ENCODE measurements at regions not wholly inside any gene's neighbourhood (a gene's known extent, or its start where the extent isn't known, plus 50 kb on each side); places are given as distances from the start of the nearest gene placed in this dataset.

DNA sequence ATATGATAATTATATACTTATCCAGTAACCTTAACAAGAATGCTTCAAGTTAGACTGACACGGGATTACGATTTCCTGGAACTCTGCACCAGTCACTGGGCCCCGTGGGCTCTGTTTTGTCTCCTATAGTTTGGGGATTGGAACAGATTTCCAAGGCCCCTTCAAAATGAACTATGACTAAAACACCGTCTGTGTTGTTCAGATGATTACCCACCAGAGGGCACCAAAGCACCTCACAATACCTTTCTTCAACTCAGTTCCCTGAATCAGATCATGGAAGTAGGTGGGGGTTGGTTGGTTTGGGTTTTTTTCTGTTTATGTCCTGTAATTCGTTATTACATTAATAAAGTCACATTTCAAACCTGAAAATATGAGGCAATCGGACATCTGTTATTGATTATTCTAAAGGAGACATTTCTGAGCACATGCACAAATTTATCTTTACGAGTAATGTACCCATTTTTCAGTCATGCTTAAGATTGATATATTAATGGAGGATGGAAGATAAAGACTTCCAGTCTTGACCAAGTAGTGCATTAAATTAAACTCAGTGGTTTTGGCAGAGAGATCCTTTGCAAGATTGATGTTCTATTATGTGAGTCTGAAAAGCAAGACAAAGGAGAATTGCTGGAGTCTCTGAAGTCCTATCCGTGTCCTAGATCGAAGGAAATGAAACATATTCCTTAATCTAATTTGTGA is 112.0 kb upstream of the COL21A1 start:
- Histone ChIP-seq H4K91ac (ENCODE audit: insufficient read depth, low read depth, low read length) (no peak overlapping the region), H2BK20ac (ENCODE audit: low read depth, low read length) (no peak overlapping the region), H4K8ac (ENCODE audit: low read depth in 2 of 2, low read length in 2 of 2) (no peak overlapping the region), H3K9ac (ENCODE audit: low read depth, low read length) (no peak overlapping the region), H3K36me3 (ENCODE audit: control insufficient read depth, insufficient read depth, low read length) (no peaks in the 10 kb centered on the region), H3K9me3 (ENCODE audit: control insufficient read depth, insufficient read depth, low read length) (no peaks in the 10 kb centered on the region), H2AK9ac (replicated peaks; ENCODE audit: low read depth, low read length, poor library complexity) (no peak overlapping the region), H3K4me3 (ENCODE audit: insufficient read depth, low read depth, low read length) (no peak overlapping the region), H3K9me1 (ENCODE audit: insufficient read depth, low read length) (0 out of 2 replicates have a peak, but pooled peaks cover 2% of the 10 kb centered on the region), H3K4me2 (ENCODE audit: low read depth, low read length) (no peak overlapping the region), H4K5ac (ENCODE audit: low read depth, low read length) (no peak overlapping the region), H3K27me3 (ENCODE audit: control insufficient read depth, insufficient read depth, low read length) (no peaks in the 10 kb centered on the region), H2BK120ac (ENCODE audit: low read depth, low read length) (no peak overlapping the region), H3K27ac (ENCODE audit: insufficient read depth, low read length) (no peak overlapping the region), H3K4me1 (ENCODE audit: control insufficient read depth, insufficient read depth, low read length) (peaks cover 3% of the 10 kb centered on the region), H3K79me1 (ENCODE audit: low read depth in 1 of 2, low read length in 2 of 2) (no peaks in the 10 kb centered on the region), H4K20me1 (ENCODE audit: insufficient read depth, low read length) (no peaks in the 10 kb centered on the region), H2BK5ac (ENCODE audit: low read depth, low read length, poor library complexity, severe bottlenecking) (no peak overlapping the region), H3K18ac (ENCODE audit: low read depth, low read length) (no peak overlapping the region), H2AFZ (replicated peaks; ENCODE audit: low read length, poor library complexity) (no peak overlapping the region), H3K14ac (replicated peaks; ENCODE audit: low read depth, low read length) (no peak overlapping the region), H2BK15ac (ENCODE audit: low read depth, low read length) (no peak overlapping the region), H3K23ac (ENCODE audit: low read depth, low read length) (no peak overlapping the region), H3K4ac (ENCODE audit: low read depth, low read length) (no peak overlapping the region), H3K56ac (ENCODE audit: extremely low read depth, insufficient read depth, low read length) (no peak overlapping the region), H2AK5ac (ENCODE audit: low read depth, low read length) (no peak overlapping the region)
- BruUV-seq (replicated peaks) = no TSS peak
- in situ Hi-C loops (cut with MboI; ENCODE audit: low sequenced_read_pairs) (loop anchor here (10.0 to 25.0 kb wide), 2 partner anchors 215 to 503 kb away; no protein-coding TSS in a partner anchor), intact Hi-C loops (cut with micrococcal nuclease) (loop anchor here (1.0 to 5.0 kb wide), 8 partner anchors 45 to 491 kb away; no protein-coding TSS in a partner anchor), dilution Hi-C loops (cut with HindIII; ENCODE audit: low sequenced_read_pairs, unreplicated experiment) (loop anchor here (25.0 kb wide), 1 partner anchor 228 kb away; no protein-coding TSS in a partner anchor)
- TF ChIP-seq BHLHE40 (IDR thresholded peaks at IDR 0.05; ENCODE audit: low read depth, low read length) (no peak), CEBPB (IDR thresholded peaks at IDR 0.05; ENCODE audit: low read depth, low read length) (no peak), SMC3 (IDR thresholded peaks at IDR 0.05; ENCODE audit: low read depth, low read length) (peak; percentile 93), FOS (IDR thresholded peaks at IDR 0.05; ENCODE audit: low read depth, low read length) (no peak), RAD21 (IDR thresholded peaks at IDR 0.05; ENCODE audit: low read length) (peak; percentile 94)
- TF ChIP-seq, protein P1, sequence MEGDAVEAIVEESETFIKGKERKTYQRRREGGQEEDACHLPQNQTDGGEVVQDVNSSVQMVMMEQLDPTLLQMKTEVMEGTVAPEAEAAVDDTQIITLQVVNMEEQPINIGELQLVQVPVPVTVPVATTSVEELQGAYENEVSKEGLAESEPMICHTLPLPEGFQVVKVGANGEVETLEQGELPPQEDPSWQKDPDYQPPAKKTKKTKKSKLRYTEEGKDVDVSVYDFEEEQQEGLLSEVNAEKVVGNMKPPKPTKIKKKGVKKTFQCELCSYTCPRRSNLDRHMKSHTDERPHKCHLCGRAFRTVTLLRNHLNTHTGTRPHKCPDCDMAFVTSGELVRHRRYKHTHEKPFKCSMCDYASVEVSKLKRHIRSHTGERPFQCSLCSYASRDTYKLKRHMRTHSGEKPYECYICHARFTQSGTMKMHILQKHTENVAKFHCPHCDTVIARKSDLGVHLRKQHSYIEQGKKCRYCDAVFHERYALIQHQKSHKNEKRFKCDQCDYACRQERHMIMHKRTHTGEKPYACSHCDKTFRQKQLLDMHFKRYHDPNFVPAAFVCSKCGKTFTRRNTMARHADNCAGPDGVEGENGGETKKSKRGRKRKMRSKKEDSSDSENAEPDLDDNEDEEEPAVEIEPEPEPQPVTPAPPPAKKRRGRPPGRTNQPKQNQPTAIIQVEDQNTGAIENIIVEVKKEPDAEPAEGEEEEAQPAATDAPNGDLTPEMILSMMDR (conservative IDR thresholded peaks at IDR 0.05; ENCODE audit: low read depth, low read length) = peak; percentile 88
- CTCF ChIA-PET = interaction anchor here (0.8 to 1.0 kb wide), 2 partner anchors 211 to 236 kb away, joined by 3 read pairs; no protein-coding TSS in a partner anchor
- DNase-seq (peak; percentile 79), ATAC-seq (ENCODE audit: low read depth) (peak; percentile 90)
- POLR2A ChIA-PET (ENCODE audit: unreplicated experiment) = interaction anchor here (0.6 kb wide), 1 partner anchor 243 kb away, joined by 3 read pairs; no protein-coding TSS in a partner anchor
- WGBS, 2 experiments (ENCODE audit: extremely low coverage in 2 of 2, insufficient read length in 1 of 2) = no CpG with 5 or more reads among the region's 9 CpGs

Data from IMR-90 (cell line).